T-helper 1 cell treated with Interleukin-12 subunit alpha and Interleukin-12 subunit beta and Interleukin-4 antibody, amounts not matched to agents 30 μg/mL and 1 μg/mL, for 36 hours (primary cell): ENCODE measurements at regions not wholly inside any gene's neighbourhood (a gene's known extent, or its start where the extent isn't known, plus 50 kb on each side); places are given as distances from the start of the nearest gene placed in this dataset.

Experiments
- H3K27ac Mint-ChIP-seq: one replicate; pipeline ENCODE4 v1.8.0; 2021; ENCODE audit warnings: mild to moderate bottlenecking, mixed read lengths
- H3K27me3 Mint-ChIP-seq: one replicate; pipeline ENCODE4 v1.8.0; 2021; ENCODE audit warnings: low read depth, mixed read lengths
- H3K36me3 Mint-ChIP-seq: one replicate; pipeline ENCODE4 v1.8.0; 2021; ENCODE audit warnings: low read depth, mixed read lengths
- H3K4me1 Mint-ChIP-seq: one replicate; pipeline ENCODE4 v1.8.0; 2021; ENCODE audit warnings: low read depth, mixed read lengths
- H3K4me3 Mint-ChIP-seq: one replicate; pipeline ENCODE4 v1.8.0; 2021; ENCODE audit warnings: mild to moderate bottlenecking, moderate library complexity, mixed read lengths
- H3K9me3 Mint-ChIP-seq: one replicate; pipeline ENCODE4 v1.8.0; 2021; ENCODE audit warnings: mixed read lengths

DNA sequence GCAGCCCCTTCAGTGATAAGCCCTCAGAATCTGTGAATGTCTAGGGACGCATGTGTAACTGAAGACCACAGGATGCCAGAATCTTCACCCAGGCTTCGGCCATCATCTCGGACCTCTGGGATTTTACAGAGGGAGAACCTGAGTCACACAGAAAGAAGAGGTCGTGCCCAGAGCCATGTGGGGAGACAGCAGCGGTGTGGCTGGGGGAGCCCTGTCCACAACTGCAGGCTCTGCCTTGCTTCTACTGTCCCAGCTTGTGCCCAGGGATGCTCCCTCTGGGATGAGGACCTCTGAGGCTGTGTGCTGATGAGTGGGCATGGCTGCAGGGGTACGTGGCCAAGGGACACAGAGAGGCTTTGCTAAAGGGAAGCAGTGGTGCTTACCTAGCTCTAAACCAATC, 582.0 kb downstream of the TBC1D22A start:
- H3K4me1 Mint-ChIP-seq = no peaks in the 10 kb centered on the region
- no peaks in the 10 kb centered on the region for H3K9me3 Mint-ChIP-seq
- no peaks in the 10 kb centered on the region for H3K36me3 Mint-ChIP-seq
- H3K4me3 Mint-ChIP-seq = no peak overlapping the region
- H3K27me3 Mint-ChIP-seq = peaks cover 5% of the 10 kb centered on the region
- H3K27ac Mint-ChIP-seq = no peak overlapping the region

GRCh38 chr22:47343611-47344010, 581.2 kb downstream of the TBC1D22A start:
- H3K9me3 Mint-ChIP-seq = no peaks in the 10 kb centered on the region
- no peak overlapping the region for H3K27ac Mint-ChIP-seq
- no peak overlapping the region for H3K4me3 Mint-ChIP-seq
- H3K36me3 Mint-ChIP-seq = no peaks in the 10 kb centered on the region
- no peaks in the 10 kb centered on the region for H3K4me1 Mint-ChIP-seq
- H3K27me3 Mint-ChIP-seq = peaks cover 2% of the 10 kb centered on the region

GRCh38 chr22:47342446-47342845, 580.0 kb downstream of the TBC1D22A start:
- no peak overlapping the region for H3K4me3 Mint-ChIP-seq
- H3K9me3 Mint-ChIP-seq = no peaks in the 10 kb centered on the region
- H3K36me3 Mint-ChIP-seq = no peaks in the 10 kb centered on the region
- H3K4me1 Mint-ChIP-seq = no peaks in the 10 kb centered on the region
- no peak overlapping the region for H3K27ac Mint-ChIP-seq
- no peaks in the 10 kb centered on the region for H3K27me3 Mint-ChIP-seq

GRCh38 chr22:47341464-47341863, 579.0 kb downstream of the TBC1D22A start:
- Mint-ChIP-seq H3K27ac (no peak overlapping the region), H3K9me3 (no peaks in the 10 kb centered on the region), H3K4me3 (no peak overlapping the region), H3K27me3 (no peaks in the 10 kb centered on the region), H3K36me3 (no peaks in the 10 kb centered on the region), H3K4me1 (no peaks in the 10 kb centered on the region)

DNA sequence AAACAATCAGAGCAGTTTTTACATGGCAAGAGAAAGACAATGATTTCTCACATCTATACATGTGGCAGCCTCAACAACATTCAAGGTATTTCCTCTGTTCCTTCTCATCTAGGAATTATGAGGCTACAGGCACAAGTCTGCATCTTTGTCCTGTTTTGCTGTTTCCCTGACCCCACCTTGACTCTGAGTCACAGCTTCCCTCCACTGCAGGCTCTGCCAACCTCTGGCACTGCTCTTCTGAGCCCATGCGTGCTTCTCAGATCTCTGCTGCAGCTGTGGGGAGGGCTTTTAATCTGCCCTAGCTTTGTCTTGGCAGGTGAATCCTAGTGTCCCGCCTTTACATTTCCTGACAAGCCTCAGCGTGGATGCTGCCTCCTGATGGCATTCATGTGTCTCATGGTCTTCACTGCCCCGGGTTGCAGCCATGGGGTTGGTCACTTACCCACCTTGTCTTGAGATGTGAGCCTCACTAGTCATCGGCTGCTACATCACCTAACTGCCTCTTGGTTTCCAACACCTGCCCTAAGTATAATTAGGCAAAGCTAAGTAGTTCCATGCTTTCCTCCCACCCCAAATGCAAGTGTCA, 578.5 kb downstream of the TBC1D22A start:
- no peaks in the 10 kb centered on the region for H3K36me3 Mint-ChIP-seq
- H3K9me3 Mint-ChIP-seq = peaks cover 4% of the 10 kb centered on the region
- no peaks in the 10 kb centered on the region for H3K27me3 Mint-ChIP-seq
- H3K4me1 Mint-ChIP-seq = no peaks in the 10 kb centered on the region
- no peak overlapping the region for H3K27ac Mint-ChIP-seq
- no peak overlapping the region for H3K4me3 Mint-ChIP-seq

DNA sequence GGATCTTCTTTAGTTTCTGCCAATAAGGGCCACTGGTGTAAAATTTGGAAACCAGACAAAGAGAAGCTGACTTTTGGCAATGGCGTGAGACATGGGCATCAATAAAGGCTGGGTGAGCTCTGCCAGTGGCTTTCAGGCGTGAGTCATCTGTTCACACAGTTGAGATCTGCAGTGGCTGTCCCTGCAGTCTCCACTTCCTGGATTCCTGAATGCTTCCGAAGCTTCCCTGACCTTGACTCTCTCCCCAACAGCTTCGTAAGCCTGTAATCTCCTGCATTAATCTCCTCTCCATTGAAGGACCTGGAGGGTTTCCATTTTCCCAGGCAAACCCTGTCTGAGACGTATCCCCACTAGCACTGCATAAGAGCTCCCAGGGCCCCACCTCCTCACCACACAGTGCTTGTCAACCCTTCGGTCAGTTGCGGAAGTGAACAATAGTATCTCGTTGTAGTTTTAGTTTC, 574.7 kb downstream of the TBC1D22A start:
- Mint-ChIP-seq H3K9me3 (peaks cover 4% of the 10 kb centered on the region), H3K4me1 (no peaks in the 10 kb centered on the region), H3K27ac (no peak overlapping the region), H3K36me3 (no peaks in the 10 kb centered on the region), H3K4me3 (no peak overlapping the region), H3K27me3 (no peaks in the 10 kb centered on the region)

- Mint-ChIP-seq H3K27ac (no peak overlapping the region), H3K4me3 (no peak overlapping the region), H3K27me3 (no peaks in the 10 kb centered on the region), H3K9me3 (peaks cover 4% of the 10 kb centered on the region), H3K4me1 (no peaks in the 10 kb centered on the region), H3K36me3 (no peaks in the 10 kb centered on the region)
Observed at GRCh38 chr22:47335958-47336357, 573.5 kb downstream of the TBC1D22A start.

DNA sequence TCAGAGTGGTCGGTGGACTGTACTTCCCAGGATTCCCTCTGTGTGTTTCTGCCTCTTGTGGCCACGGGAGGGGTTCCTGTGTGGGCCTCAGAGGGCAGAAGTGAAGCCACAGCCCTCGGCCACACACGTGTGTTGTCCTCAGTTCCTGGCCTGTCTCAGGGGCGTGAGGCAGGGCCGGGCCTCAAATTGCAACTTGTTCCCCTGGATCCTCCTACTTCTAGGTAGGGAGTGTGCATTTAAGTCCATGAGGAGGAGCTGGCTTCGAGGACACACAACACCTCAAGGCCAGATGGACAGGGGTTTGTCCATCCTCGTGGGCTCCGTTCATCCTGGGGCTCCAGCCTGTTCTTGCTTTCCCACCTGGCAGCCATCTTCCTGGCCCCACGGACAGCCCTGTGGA, 573.0 kb downstream of the TBC1D22A start:
- no peaks in the 10 kb centered on the region for H3K36me3 Mint-ChIP-seq
- no peaks in the 10 kb centered on the region for H3K27me3 Mint-ChIP-seq
- H3K4me1 Mint-ChIP-seq = no peaks in the 10 kb centered on the region
- H3K27ac Mint-ChIP-seq = no peak overlapping the region
- peaks cover 4% of the 10 kb centered on the region for H3K9me3 Mint-ChIP-seq
- H3K4me3 Mint-ChIP-seq = no peak overlapping the region

DNA sequence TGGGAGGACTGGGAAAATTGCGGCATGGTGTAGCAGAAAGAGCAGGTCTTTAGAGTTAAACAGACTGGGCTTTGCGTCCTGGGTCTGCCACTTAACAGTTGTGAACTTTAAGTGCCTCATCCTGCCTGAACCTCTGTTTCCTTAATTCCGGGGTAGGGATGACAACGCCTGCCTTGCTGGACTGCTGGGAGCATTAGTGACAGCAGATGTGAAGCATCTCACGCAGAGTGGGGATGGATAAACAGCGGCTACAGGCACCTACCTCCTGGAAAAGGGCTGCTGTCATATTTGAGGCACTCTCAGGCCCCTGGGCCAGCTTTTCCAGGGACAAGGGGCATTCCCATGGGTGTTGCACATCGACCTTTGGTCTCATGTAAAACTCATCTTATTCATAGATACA, 572.2 kb downstream of the TBC1D22A start:
- H3K36me3 Mint-ChIP-seq = no peaks in the 10 kb centered on the region
- H3K4me1 Mint-ChIP-seq = no peaks in the 10 kb centered on the region
- H3K27me3 Mint-ChIP-seq = no peaks in the 10 kb centered on the region
- no peak overlapping the region for H3K4me3 Mint-ChIP-seq
- H3K27ac Mint-ChIP-seq = no peak overlapping the region
- peaks cover 4% of the 10 kb centered on the region for H3K9me3 Mint-ChIP-seq

DNA sequence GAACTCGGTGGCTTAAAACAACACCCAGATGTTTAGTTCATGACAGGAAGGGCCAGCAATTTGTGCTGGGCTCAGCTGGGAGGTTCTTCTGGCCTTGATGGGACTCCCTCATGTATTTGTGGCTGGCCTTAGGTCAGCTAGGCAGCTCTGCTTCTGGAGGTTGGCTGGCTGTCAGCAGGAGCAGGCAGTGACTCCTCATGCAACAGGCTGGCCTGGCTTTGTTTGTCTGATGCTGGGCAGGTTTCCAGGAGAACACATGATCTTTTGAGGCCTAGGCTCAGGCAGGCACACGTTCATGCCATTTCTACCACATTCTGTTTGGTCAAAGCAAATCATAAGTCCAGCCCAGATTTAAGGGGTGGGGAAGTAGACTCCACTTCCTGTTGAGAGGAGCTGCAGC, 571.2 kb downstream of the TBC1D22A start:
- Mint-ChIP-seq H3K27me3 (no peaks in the 10 kb centered on the region), H3K4me1 (no peaks in the 10 kb centered on the region), H3K9me3 (peaks cover 4% of the 10 kb centered on the region), H3K27ac (no peak overlapping the region), H3K4me3 (no peak overlapping the region), H3K36me3 (no peaks in the 10 kb centered on the region)

- no peaks in the 10 kb centered on the region for H3K4me1 Mint-ChIP-seq
- no peak overlapping the region for H3K27ac Mint-ChIP-seq
- H3K27me3 Mint-ChIP-seq = no peaks in the 10 kb centered on the region
- H3K36me3 Mint-ChIP-seq = no peaks in the 10 kb centered on the region
- no peak overlapping the region for H3K4me3 Mint-ChIP-seq
- peaks cover 4% of the 10 kb centered on the region for H3K9me3 Mint-ChIP-seq
Observed at GRCh38 chr22:47332246-47332980, 570.0 kb downstream of the TBC1D22A start.

GRCh38 chr22:47331750-47332149, 569.3 kb downstream of the TBC1D22A start:
- Mint-ChIP-seq H3K4me3 (no peak overlapping the region), H3K27me3 (no peaks in the 10 kb centered on the region), H3K27ac (no peak overlapping the region), H3K36me3 (no peaks in the 10 kb centered on the region), H3K9me3 (peaks cover 4% of the 10 kb centered on the region), H3K4me1 (no peaks in the 10 kb centered on the region)

DNA sequence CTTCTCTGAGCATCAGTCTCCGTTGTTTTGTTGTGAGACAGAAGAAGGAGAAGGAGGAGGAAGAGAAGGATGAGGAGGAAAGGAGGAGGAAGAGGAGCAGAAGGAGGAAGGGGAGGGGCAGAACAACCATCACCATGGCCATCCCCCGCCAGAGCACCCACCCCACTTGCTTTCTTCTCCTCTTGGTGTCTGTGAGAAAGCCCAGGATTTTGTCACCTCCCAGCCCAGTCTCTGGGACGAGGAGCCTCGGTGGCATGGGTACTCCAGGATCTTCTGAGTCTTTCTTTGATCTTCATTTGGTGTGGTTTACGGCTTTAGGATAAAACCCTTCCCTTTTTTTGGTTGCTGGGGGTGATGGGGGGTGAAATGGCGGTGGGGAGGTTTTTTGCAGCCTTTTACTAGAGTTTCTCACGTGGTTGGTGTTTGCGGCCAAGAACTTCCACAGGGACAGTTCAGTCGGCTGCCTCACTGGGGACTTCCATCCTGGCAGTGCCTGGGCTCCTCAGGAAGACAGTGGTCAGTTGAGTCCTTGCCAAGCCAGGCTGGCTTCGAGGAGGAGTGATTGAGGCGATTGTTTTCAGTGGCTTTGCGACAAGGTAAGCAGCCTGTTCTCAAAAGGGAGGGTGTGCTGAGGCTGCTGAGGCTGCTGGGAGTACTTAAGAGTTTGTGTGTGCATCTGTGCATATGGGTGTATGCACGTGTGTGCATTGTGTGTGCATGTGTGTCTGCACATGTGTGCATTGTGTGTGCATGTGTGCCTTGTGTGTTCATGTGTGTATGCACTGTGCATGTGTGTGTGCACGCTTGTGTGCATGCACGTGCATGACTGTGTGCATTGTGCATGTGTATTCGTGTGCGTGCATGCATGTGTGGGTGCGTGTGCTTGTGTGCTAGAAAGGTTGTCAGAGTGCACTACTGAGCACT, 567.5 kb downstream of the TBC1D22A start:
- Mint-ChIP-seq H3K9me3 (no peaks in the 10 kb centered on the region), H3K27ac (no peak overlapping the region), H3K4me3 (no peak overlapping the region), H3K4me1 (no peaks in the 10 kb centered on the region), H3K36me3 (no peaks in the 10 kb centered on the region), H3K27me3 (no peaks in the 10 kb centered on the region)

DNA sequence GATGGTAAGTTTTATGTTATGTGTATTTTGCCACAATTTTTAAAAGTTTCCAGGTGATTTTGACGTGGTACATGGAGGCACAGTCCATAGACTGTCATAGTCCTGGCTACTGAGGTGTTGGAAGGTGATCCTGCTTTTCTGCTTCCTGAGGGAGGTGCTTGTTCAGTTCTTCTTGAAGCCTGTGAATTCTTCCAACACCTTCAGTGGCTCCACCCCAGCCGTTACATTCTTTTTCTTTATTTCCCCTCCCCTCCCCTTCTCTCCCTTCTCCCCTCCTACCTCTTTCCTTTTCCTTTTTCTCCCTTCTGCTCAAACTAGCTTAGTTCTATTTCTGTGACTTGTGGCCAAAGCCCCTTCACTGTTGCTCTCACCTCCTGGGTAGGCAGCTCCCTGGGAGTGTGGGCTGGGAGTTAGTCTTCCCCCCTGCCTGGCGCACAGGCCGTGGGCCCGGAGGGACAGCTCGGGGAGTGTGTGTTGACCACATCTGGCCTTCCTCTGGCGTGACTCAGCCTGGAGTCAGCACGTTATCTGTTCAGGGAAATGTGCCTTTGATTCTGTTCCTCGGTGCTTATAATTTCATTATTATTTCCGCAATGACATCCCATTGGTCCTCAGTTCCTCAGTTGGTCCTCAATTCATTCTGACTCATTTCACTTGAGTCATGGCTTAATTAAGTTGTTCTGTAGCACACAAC, 566.2 kb downstream of the TBC1D22A start:
- Mint-ChIP-seq H3K36me3 (no peaks in the 10 kb centered on the region), H3K27me3 (no peaks in the 10 kb centered on the region), H3K27ac (no peak overlapping the region), H3K4me1 (no peaks in the 10 kb centered on the region), H3K4me3 (no peak overlapping the region), H3K9me3 (no peaks in the 10 kb centered on the region)
